OCI-M2 (cell line): ENCODE measurements at regions not wholly inside any gene's neighbourhood (a gene's known extent, or its start where the extent isn't known, plus 50 kb on each side); places are given as distances from the start of the nearest gene placed in this dataset.

Source experiments
- DNase-seq: peaks from one replicate; lab custom pipeline; 2025; ENCODE audit not compliant: unreplicated experiment; lab: John Stamatoyannopoulos, UW

GRCh38 chr4:38582445-38582844 is 81.6 kb upstream of the KLF3 start:
- no peak for DNase-seq

- no peak for DNase-seq
Observed at GRCh38 chr4:38582889-38583470, 81.0 kb upstream of the KLF3 start.

GRCh38 chr4:38585871-38586270 is 78.1 kb upstream of the KLF3 start:
- DNase-seq: no peak

GRCh38 chr4:38587106-38587505 is 76.9 kb upstream of the KLF3 start:
- DNase-seq: no peak

GRCh38 chr4:38590046-38590445 is 74.0 kb upstream of the KLF3 start:
- no peak for DNase-seq

GRCh38 chr4:38591617-38592337 is 72.2 kb upstream of the KLF3 start:
- no peak for DNase-seq

GRCh38 chr4:38598489-38598888 is 65.5 kb upstream of the KLF3 start:
- no peak for DNase-seq

- DNase-seq: no peak
Observed at GRCh38 chr4:38600575-38600974, 63.4 kb upstream of the KLF3 start.

GRCh38 chr4:38601244-38601915 is 62.6 kb upstream of the KLF3 start:
- no peak for DNase-seq

- DNase-seq: no peak
Observed at GRCh38 chr4:38601916-38602291, 62.1 kb upstream of the KLF3 start.

GRCh38 chr4:38603652-38604051 is 60.3 kb upstream of the KLF3 start:
- DNase-seq: no peak

- DNase-seq: no peak
Observed at GRCh38 chr4:38605181-38605752, 58.7 kb upstream of the KLF3 start.

GRCh38 chr4:38605753-38606586 is 58.0 kb upstream of the KLF3 start:
- no peak for DNase-seq

- DNase-seq: no peak
Observed at GRCh38 chr4:38606587-38606905, 57.5 kb upstream of the KLF3 start.

- no peak for DNase-seq
Observed at GRCh38 chr4:38609614-38610013, 54.4 kb upstream of the KLF3 start.

GRCh38 chr4:38610521-38610920 is 53.5 kb upstream of the KLF3 start:
- no peak for DNase-seq

GRCh38 chr4:38610966-38611431 is 53.0 kb upstream of the KLF3 start:
- no peak for DNase-seq

- DNase-seq: no peak
Observed at GRCh38 chr4:38611676-38612075, 52.3 kb upstream of the KLF3 start.

- DNase-seq: no peak
Observed at GRCh38 chr4:38612646-38613414, 51.2 kb upstream of the KLF3 start.
